GM18502 (cell line): ENCODE measurements at regions not wholly inside any gene's neighbourhood (a gene's known extent, or its start where the extent isn't known, plus 50 kb on each side); places are given as distances from the start of the nearest gene placed in this dataset.

ENCODE experiments used
- ATAC-seq: cut with Tn5 transposase; IDR thresholded peaks from one replicate; pipeline ENCODE4 v1.9.1; 2021; ENCODE audit warnings: mild to moderate bottlenecking; ENCODE audit not compliant: unreplicated experiment, poor library complexity

- no peak for ATAC-seq
Measured at GRCh38 chrX:106341823-106342222, 173.7 kb downstream of the PWWP3B start.

DNA sequence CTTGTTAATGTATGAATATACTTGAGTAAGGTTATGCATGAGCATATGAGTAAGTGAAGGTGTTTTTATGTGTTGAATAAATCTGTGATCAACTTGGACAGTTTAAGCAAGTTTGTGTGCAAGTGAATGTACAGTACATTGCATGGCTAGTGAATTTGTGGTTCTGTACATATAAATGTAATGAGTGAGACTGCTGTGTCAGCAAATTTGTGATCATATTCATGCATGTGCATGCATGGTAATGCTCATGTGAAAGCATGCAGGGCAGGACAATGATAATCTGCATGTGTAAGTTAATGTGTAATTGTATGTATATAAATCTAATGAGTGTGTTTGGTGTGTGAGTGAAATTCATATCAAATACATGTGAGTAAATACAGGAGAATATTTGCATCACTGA lies 188.5 kb downstream of the PWWP3B start:
- no peak for ATAC-seq

DNA sequence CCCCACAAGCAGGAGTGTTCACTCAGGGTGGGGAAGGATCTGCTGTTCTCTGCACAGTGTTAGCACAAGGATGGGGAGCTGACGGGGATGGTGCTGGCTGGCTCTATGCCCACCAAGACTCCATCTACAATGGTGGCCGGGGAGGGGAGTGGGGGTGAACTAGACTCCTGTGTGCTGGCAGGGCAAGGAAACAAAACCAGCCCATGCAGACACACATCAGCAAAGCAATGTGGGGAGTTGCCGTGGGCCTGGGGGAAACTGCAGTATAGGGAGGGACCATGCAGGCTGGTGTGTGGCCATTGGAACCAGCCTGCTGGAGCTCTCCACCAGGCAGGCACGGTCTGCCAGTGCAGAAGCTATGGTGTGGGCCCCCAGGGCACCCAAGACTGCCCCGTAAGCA lies 195.1 kb downstream of the PWWP3B start:
- ATAC-seq, result no peak

GRCh38 chrX:106378616-106379015 lies 210.5 kb downstream of the PWWP3B start:
- ATAC-seq, result peak; percentile 88

DNA sequence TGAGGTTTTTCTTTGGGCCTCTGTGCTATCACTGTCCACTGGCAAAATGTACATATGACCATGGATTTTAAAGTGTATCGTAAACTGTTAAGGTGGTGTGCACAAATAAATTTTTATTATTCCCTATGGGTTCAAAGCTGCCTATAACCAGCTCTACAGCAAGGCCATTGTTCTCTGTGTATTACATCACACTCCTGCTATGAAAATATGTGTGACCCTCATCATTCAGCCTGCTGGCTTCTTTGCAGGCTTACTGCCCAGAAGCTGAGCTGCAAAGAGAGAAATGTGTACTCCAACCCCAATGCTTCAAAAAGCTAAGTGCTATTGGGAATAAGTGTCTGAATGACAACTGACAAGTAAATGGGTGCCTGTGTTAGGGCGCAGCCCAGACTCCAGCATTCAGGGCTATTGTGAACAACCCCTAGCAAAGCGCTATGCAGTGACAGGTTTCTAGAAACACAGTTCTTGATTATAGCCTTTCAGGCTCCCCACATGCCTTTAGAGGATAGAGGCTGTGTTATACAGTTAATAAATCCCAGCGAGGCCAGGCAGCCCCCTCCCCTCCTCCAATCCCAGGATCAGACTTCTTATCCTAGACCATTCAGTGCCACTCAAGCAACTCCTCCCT lies 220.4 kb upstream of the RADX start:
- no peak for ATAC-seq

- ATAC-seq, result no peak
Measured at GRCh38 chrX:106392346-106392745, 219.4 kb upstream of the RADX start.

DNA sequence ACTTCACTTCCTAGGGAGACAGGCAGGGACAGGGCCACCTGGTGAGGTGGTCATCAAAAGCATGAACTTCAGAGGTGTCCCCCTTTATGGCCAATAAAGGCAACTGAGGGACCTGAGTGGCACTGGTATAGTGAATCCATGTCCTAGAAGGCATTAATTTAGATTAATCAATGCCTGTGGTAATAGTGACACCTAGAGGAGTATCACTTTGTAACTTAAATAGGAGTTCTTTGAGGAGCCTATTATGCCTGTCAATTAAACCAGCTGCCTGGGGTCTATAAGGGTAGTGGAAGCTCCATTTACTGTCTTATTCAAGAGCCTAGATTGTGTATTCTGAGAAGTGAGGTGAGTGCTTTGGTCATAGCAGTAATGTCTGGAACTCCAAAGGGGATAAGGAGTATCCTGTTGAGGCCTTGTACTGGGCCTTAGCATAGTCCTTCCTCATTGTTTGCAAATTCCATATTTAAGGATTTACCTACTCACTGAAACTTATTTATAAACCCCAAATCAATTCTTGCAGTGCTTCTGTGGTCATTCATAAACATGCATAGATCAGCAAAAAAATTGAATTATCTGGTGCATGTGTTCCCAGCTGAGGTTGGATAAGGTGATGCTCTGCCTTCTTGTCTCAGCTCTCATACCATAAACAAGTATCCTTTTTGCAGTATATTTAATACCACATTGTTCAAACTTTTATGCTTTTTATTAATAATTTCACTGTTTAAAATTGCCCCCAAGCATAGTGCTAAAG lies 213.8 kb upstream of the RADX start:
- no peak for ATAC-seq

GRCh38 chrX:106401965-106402559 lies 209.7 kb upstream of the RADX start:
- no peak for ATAC-seq

DNA sequence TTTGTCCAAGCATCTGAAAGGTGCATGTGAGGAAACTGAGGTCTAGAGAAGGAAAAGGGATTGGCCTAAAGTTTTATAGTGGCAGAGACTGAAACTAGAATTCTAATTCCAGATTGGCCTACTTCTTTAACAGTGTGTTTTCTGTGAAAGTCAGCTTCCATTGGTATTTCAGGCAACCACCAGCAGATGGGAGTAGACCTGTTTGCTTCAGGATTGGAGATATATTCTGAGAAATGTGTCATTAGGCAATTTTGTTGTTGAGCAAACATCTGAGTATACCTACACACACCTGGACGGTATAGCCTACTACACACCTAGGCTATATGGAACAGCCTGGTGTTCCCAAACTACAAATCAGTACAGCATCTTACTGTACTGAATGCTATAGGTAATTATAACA lies 207.3 kb upstream of the RADX start:
- no peak for ATAC-seq

DNA sequence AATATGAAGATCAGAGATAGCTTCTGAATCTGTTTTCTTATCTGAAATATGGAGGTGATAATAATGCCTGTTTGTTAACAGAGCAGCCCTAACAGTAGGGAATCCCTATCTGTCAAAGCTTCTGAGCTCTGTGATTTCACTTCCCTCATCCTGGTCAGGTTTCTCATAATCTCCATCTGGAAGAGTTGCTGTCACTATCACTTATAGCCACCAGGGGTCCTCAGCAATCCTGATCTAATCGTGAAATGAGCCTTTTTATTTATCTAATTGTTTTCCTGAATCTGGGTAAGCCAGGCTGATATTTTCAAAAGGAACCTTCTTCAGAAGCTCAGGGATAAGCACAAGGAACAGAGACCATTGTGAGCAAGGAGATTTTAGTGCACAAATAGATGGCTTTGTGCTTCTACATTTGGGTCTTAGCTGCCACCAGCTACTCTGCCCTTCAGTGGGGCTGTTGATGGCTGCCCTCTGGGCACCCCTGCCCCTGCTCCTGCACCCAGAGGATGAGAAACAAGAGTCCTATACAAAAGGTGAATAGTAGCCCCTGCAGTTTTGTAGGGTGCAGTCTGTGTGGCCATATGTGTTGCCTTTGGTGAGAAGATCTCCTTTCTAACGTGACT lies 196.4 kb upstream of the RADX start:
- ATAC-seq, result peak; percentile 94

DNA sequence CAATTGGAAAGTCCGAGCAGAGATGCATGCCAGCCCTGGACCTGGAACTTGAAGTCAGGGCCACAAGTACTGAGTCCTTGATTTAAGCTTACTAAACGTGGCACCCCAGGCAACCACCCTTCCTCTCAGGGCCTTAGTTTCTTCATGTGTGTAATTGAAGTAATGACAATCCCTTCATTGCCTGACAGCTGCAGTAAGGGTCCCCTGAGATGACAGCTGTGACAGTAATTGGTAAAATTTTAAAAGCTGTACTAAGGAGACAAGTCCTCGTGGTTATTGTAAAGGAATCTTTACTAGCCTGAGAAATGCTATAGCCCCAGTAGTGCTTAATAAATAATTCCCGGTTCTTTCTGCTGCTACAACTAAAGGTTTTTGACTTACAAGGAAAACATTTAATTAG lies 175.1 kb upstream of the RADX start:
- ATAC-seq, result no peak

DNA sequence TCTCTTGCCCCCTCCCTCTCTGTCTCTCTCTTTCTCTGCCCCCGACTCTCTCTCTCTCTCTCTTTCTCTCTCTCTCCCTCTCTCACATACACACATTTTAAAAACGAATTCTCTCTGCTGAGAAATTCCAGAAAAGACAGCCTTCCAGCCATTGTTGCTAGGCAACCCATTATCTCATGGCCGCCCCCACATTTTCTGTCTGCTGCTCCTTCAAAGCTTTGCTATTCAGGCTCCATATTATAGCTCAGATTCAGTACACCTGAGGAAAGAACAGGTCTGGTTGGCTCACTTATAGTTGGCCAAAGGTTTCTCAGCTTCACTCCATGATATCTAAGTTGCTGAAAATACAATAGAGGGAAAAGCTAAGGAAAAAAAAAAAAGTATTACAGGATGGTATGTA lies 174.4 kb upstream of the RADX start:
- no peak for ATAC-seq

GRCh38 chrX:106450405-106450804 lies 161.4 kb upstream of the RADX start:
- ATAC-seq, result no peak

DNA sequence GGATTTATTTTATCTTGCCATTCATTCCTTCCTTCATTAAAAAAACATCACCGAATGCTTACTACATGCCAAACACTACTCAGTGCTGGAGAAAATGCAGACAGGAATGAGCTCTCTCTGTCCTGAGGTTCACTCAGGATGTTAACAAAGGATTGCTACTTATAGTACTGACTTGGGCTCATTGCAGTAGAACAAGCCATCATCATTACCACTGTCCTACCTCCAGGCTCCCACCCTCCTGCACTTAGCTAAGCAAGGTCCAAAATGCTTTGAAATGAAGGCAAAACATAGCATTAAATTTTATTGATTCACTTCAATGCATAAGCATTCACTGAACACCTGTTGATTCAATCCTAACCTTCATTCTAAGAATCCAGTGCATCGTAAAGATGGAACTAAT lies 159.8 kb upstream of the RADX start:
- no peak for ATAC-seq

GRCh38 chrX:106454991-106455390 lies 156.8 kb upstream of the RADX start:
- ATAC-seq, result no peak

DNA sequence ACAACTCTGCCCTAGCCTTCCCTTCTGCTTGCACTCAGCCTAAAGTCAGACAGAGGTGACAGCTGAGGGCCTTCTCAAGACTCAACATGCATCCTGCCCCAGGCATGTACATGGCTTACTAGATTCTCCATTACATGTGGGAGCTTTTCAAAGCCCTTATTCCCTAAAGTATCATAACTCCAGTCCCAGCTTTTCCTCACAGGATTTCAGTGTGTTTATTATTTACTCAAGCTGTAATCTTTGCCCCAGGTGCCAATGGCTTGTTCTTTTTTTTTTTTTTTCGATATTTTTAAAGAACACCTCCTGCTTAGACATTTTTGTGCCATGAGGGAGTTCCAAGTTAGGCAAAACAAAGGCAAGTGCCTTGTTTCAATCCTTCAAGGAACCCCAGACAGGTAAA lies 154.0 kb upstream of the RADX start:
- ATAC-seq, result no peak

- no peak for ATAC-seq
Measured at GRCh38 chrX:106467422-106467821, 144.4 kb upstream of the RADX start.

DNA sequence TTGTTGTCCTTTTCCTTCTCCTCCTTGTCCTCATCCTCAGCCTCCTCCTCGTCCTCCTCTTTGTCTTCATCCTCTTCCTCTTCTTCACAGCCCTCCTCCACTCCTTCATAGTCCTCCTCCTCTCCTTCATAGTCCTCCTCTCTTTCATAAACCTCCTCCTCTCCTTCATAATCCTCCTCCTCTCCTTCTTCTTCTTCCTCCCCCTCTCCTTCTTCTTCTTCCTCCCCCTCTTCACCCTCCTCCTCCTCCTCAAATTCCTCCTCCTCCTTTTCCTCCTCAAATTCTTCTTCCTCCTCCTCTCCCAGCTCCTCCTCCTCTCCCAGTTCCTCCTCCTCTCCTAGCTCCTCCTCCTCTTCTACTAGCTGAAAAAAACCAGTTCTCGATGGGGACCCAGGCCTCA lies 143.8 kb upstream of the RADX start:
- ATAC-seq, result no peak

GRCh38 chrX:106468433-106468832 lies 143.3 kb upstream of the RADX start:
- no peak for ATAC-seq

GRCh38 chrX:106479920-106480319 lies 131.9 kb upstream of the RADX start:
- ATAC-seq, result no peak

DNA sequence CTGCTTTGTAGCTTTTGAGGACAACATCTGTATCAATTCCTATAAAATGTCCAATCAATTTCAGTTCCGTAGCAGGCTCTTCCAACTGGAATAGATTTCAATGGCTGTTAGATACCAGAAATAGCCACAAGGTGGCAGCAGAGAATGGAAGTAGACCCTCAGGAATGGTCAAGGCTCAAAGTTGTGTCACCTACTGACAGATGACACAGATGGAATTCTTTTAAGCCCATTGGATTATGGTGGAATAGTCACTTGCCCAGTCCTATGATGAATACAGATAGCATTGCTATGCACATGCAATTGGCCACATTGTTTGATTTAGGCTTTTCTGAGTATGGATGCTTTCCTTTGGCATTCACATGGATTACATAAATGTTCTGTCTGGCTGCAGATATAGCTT lies 130.4 kb upstream of the RADX start:
- ATAC-seq, result peak; percentile 31
